ENCODE measurements at regions not wholly inside any gene's neighbourhood (a gene's known extent, or its start where the extent isn't known, plus 50 kb on each side); places are given as distances from the start of the nearest gene placed in this dataset.

DNA sequence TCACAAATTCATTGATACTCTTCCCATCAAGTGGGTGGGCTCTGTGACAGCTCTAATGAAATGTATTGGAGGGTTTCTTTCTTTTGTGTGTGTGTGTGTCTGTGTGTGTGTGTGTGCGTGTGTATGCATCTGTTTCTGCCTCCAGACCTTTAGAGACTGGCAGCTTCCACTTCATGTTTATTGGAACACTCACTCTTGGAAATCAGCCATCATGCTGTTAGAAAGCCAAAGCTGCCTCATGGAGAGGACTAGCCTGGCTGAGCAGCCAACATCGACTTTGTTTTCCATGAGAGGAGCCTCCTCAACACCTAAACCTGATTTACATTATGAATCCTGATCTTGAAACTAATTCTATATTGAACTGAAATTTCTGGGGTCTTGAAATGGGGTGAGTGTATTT lies 128.5 kb upstream of the FAM174A start:
- TF ChIP-seq, protein P1, sequence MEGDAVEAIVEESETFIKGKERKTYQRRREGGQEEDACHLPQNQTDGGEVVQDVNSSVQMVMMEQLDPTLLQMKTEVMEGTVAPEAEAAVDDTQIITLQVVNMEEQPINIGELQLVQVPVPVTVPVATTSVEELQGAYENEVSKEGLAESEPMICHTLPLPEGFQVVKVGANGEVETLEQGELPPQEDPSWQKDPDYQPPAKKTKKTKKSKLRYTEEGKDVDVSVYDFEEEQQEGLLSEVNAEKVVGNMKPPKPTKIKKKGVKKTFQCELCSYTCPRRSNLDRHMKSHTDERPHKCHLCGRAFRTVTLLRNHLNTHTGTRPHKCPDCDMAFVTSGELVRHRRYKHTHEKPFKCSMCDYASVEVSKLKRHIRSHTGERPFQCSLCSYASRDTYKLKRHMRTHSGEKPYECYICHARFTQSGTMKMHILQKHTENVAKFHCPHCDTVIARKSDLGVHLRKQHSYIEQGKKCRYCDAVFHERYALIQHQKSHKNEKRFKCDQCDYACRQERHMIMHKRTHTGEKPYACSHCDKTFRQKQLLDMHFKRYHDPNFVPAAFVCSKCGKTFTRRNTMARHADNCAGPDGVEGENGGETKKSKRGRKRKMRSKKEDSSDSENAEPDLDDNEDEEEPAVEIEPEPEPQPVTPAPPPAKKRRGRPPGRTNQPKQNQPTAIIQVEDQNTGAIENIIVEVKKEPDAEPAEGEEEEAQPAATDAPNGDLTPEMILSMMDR (IDR thresholded peaks at IDR 0.05) = no peak
- TF ChIP-seq POLR2A (IDR thresholded peaks at IDR 0.05) = no peak
